GM21723 (cell line): ENCODE measurements at regions not wholly inside any gene's neighbourhood (a gene's known extent, or its start where the extent isn't known, plus 50 kb on each side); places are given as distances from the start of the nearest gene placed in this dataset.

Experiments used
- ATAC-seq: cut with Tn5 transposase; IDR thresholded peaks from one replicate; pipeline ENCODE4 v1.9.1; 2021; ENCODE audit warnings: mild to moderate bottlenecking, moderate library complexity; ENCODE audit not compliant: unreplicated experiment

DNA sequence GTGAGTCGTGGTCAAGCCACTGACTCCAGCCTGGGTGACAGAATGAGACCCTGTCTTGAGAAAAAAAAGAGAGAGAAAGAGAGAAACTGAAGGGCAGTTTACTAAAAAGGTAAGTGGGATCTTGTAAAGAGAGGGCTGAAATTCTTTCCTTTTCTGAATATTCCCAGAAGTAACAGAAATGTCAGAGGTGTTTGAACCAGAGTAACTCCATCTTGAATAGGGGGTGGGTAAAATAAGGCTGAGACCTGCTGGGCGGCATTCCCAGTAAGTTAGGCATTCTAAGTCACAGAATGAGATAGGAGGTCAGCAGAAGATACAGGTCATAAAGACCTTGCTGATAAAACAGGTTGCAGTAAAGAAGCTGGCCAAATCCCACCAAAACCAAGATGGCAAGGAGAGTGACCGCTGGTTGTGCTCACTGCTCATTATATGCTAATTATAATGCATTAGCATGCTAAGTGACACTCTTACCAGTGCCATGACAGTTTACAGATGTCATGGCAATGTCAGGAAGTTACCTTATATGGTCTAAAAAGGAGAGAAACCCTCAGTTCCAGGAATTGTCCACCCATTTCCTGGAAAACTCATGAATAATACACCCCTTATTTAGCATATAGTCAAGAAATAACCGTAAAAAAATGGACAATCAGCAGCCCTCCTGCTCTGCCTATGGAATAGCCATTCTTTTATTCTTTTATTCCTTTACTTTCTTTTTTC, 1334.3 kb upstream of the ZEB2 start:
- no peak for ATAC-seq

DNA sequence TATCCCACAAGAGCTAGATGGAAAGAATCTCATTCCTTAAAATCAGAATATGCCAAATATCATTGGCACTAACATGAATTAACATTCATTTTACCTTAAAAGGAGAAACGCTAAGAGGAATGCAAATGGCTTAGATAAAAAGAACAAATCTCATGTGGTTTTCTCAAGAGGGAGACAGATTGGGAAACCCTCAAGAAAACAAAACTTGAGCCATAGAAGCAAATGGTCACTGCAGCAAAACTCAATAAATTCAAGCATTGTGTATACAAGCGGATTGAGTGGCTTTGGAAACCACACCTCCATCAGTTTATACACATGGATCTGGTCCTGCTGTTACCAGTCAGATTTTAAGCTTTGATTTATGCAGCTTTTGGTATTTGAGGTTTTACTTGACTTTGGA, 1331.8 kb upstream of the ZEB2 start:
- ATAC-seq: no peak

DNA sequence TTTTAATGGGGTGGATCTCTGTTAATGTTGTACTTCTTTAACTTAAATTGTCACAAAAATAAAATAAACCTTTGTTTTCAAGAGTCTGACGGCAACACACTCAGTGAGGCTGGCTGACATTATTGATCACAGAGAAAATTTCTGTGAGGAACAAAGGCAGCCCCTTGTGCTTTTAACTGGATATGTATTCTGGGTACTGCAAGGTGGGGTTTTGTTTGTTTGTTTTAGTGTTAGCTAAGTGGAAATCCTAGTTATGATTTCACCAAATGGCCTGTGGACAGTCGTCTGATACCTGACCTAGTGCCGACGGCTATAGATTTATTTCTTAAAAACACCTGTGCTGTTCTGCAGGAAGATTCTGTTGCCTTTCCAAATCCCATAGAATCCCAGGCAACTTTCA, 1329.5 kb upstream of the ZEB2 start:
- no peak for ATAC-seq

DNA sequence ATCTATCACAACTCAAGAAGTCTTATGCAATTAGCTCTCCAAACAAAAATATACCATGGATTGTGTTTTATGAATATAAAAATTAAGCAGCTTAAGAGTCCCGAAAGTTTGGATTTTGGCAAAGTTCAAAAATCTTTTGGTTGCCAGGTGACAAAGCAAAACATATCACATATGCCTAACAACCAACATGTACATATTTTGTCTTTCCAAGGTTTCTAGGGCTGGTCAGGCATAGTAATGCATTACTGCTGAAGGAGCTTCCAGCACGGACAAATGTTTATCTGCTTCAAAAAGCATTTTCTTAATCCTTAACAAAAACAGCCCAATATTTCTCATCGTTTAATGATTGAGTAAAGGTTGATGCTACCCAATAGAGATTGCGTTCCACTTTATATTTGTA, 1327.1 kb upstream of the ZEB2 start:
- ATAC-seq: no peak

DNA sequence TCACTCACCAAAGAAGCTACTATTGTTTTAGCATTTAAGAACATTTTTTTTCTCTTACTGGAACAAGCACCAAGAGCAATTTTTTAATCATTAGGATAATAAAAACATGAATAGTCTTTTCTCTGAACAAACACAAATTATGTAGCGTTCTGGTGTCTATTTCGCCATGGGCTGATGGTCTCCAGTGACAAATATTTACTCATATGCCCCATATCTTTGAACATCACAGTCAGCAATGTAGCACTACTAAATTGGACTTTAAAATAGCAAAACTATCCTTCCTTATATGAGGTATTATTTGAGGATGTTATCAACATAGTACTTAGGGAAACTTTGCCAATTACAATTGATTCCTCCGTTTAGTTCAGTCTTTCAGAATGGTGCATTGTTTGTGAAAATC, 1326.0 kb upstream of the ZEB2 start:
- ATAC-seq: no peak

DNA sequence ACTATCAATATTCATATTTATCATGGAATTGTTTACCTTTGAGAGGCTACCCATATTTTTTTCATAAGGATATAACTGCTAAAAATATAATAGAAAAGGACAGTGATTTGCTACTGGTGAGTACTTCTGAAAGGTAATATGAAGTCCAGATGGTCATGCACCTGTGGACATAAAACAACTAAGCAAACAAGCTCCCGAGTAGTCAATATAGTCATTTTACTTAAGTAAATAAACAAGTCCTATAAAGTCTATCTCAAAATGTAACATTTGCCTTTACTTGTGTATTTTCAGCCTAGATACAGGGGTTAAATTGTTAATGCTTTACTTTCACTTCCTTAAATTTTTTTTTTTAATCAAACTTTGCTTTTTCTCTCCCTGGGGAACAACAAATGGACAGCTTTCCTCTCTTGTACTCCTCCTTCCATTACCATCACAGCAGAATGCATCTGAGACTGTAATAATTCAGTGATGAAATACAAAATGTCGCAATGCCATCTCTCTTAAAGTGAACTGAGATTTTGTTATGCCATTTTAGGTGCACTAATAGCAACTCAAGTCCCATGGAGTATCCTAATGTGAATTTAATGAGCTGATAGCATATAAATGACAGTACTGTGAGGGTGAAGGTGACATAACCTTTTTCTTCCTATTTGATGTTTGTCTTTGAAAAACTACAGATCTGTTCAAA, 1325.4 kb upstream of the ZEB2 start:
- ATAC-seq: no peak

DNA sequence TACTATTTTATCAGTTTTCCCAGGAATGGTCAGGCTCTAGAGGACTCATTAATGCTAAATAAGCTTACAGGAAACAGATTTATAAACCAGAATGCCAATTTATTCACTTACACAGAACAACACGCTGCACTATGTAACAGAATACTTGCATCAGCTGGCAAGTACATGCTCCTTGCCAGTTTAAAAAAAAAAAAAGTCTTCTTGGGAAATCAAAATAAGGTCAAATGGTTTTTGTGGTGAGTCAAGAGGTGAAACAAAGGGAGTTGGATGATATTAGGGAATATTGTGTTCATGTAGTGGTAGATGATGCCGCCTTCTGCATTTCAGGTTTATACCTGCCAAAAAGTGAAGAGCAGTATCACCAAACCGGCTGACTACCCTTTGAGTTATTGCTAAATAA, 1322.1 kb upstream of the ZEB2 start:
- no peak for ATAC-seq

DNA sequence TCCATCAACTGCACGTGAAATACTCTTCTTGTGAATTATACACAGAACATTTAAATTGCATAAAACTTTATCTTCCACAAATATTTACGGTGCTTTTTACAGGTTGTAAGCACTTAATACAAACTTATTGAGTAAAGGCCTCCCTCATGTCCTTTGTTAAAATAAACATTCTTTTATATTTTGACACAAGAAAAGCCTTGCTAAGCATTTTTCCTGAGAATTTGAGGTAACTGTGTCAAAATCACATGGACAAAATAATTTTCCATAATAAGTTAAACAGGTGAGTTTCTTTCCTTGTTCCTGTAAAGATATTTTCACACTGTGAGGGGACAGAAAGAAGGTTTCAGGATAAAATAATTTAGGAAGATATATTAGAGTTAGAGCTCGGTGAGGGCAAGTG, 1317.1 kb upstream of the ZEB2 start:
- no peak for ATAC-seq

DNA sequence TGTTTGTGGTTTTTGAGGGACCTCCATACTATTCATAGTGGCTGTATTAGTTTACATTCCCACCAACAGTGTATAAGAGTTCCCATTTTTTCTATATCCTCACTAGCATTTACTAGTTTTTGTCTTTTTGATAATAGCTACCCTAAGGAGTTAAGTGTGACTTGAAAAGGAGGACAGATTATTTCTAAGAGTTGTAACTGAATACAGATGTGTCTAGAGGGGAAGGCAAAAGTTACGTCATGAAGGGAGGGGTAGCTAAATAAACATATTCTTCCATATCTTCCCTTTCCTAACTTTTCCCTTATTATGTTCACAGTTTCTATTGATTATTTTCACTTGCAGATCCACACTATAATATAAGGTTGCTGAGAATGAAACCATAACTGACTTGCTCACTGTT, 1315.7 kb upstream of the ZEB2 start:
- no peak for ATAC-seq

DNA sequence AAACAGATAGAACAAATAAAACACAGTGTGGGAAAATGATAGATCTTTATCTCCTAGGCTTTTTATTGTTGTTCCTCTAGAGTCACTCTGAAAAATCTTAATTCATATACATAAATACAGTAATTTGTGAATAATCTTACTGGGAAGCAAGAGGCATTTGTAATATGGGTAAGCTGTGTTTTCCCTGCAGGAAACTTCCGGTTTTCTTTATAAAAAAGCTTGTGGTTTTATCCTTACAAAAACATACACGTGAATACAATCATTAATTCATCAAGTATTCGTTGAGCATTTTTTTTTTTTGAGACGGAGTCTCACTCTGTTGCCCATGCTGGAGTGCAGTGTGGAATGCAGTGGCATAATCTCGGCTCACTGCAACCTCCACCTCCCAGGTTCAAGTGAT, 1312.8 kb upstream of the ZEB2 start:
- no peak for ATAC-seq

DNA sequence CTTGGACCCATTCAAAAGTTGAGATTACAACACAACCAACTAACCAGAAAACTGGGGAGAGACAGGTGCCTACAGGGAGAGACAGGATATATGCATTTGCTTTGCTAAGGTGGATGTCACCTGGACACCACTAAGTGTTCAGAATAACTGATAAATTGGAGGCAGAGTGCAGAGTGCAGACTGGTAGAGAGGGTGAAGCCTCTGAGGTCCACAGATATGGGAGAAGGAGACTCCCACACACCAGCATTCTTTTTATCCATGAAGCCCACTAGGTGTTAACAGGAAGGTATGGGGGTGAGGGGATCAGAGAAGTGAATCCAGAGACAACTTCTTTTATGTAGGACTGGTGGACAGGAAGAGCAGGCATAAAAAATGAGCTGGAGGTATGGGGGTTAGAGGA, 1310.0 kb upstream of the ZEB2 start:
- ATAC-seq: no peak

DNA sequence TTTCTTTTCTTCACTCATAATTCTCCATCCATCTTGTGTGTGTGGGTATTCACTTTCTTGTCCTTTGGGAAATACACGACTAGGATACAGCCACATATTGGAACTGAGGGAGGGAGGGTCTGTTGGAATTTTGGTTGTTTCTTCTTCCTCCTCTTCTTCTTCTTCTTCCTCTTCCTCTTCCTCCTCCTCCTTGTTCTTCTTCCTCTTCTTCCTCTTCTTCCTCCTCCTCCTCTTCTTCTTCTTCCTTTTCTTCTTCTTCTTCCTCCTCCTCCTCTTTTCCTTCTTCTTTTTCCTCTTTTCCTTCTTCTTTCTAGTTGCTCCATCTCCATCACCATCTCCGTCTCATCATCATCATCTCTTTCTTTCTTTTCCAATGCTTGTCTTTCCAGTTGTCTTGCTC, 1307.3 kb upstream of the ZEB2 start:
- no peak for ATAC-seq

DNA sequence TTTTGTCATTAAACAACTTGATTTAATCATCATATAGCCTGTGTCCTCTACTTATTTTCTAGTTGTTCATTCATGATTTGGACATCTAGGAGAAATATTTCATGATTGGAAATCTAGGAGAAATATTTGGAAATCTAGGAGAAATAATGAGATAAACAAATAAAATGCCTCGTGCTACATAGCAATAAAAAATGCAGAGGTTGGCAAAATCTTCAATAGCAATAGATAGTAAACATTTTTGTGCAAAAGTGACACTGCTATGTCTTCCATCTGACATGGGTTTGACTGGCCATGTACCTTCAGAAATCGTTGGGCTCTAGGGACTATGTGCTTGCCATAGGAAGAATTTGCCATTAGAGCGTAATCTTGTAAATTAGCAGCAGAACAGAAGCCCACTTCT, 1304.5 kb upstream of the ZEB2 start:
- ATAC-seq: no peak

DNA sequence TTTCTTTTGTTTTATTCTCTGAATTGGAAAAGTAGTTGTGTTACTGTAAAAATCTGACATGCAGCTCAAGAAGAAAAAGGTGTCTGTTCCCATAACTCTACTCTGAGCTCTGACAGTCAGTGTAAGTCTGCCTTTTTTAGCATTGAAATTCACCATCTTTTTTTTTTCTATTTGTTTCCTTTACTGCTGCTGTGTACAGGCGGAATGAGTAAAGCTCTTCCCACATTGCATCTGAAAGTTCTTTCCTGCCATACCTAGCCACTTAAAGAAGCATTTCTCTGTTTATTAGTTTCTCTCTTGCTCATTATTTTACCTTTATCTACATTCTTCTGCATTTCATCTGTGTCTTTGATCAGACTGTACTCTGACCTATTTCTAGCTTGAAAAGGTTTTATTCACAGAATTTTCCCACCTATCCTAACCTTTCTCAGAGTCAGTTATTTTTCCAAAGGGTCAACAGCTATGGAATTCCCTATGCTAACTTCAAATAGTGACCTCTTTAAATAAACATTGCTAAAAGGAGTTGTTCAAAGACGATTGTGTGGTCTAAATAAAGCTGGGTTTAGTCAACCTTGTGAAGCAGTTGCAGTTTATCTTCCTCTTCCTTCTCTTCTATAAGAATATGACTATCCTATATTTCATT, 1303.1 kb upstream of the ZEB2 start:
- ATAC-seq: no peak

DNA sequence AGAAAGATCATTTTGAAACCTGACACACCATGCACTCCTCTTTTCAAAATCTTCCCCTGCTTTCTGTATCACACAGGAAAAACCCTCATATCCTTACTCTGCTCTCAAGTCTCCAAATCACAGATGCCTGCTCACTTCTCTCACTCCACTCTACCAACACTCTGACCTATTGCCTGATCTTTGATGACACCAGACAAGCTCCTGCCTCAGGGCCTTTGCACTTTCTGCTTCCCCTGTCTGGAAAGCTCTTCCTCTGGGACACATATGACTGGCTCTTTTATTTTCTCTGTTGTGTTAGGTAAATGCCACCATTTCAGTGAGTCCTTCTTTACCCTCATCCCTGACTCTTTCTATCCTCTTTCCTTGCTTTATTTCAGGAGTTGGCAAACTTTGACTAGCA, 1300.7 kb upstream of the ZEB2 start:
- no peak for ATAC-seq

DNA sequence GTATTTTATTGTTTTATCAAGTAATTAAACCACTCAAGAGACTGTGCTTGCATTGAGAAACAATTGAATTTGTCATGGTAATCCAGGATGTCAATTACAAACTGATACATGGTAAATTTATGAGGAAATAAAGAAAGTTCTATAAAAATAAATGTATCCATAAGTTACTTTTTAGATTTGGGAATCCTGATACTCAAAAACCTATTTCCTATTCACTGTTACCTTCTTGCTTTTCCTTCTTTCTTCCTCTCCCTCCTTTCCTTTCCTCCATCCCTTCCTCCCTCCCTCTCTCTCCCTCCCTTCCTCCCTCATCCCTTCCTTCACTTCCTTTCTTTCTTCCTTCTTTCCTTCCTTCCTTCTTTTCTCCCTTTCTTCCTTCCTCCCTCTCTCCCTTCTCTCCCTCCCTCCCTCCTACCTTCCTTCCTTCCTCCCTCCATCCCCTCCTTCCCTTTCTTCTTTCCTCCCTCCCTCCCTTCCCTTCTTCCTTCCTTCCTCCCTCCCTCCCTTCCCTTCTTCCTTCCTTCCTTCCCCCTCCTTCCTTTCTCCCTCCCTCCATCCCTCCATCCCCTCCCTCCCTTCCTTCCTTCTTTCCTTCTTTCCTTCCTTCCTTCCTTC, 1299.1 kb upstream of the ZEB2 start:
- ATAC-seq: no peak

DNA sequence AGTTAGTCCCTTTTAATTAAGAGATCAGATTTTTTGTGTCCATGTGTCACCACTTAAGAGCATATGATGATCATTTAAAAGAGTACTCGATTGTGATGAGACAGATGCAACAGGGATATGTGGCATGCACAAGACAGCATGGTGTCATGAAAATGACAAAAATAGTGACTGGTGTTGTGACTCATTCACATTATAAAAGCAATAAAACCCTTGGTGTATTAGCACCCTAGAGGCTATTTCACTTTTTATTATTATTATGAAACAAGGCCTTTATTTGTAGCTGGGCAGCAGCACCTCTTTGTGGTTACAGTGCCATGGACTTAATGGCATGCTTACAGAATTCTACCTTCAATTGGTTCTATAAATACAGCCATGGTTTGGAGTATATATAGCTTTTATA, 1296.0 kb upstream of the ZEB2 start:
- ATAC-seq: no peak

DNA sequence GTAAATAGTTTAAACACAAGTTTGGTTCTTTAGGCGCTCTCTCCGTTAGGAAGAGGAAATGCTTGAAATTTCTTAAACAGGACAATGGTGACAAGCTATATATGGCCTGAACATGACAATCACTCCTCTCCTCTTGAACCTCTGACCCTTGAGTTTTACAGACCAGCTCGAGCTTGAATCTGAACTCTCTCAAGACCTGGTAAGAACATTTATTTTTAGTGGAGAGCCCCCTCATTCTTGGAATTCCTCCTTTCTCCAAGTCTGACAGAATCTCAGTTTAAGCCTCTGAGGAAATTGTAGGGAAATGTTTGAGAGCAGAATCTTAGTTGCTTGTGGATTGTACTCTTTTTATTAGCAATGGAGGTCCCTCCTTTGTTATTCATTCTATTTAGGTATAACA, 1293.6 kb upstream of the ZEB2 start:
- ATAC-seq: no peak

DNA sequence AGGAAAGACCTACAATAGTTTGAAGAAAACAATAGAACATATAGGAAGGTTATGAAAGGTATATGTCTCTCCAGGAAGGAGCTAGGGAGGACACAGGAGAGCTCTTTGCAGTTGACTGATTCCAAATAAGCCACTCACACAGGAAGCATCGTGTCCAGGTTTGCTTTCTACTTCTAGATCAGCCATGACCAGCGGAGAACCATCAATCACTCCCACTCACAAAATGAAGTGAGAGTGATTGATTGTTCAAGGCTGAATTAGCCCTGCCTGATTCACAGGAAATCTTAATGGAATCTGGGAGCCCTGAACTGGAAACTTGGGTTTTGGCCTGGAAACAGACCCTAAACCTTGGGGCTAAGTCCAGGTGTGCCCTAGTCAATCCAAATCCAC, 1292.2 kb upstream of the ZEB2 start:
- no peak for ATAC-seq

DNA sequence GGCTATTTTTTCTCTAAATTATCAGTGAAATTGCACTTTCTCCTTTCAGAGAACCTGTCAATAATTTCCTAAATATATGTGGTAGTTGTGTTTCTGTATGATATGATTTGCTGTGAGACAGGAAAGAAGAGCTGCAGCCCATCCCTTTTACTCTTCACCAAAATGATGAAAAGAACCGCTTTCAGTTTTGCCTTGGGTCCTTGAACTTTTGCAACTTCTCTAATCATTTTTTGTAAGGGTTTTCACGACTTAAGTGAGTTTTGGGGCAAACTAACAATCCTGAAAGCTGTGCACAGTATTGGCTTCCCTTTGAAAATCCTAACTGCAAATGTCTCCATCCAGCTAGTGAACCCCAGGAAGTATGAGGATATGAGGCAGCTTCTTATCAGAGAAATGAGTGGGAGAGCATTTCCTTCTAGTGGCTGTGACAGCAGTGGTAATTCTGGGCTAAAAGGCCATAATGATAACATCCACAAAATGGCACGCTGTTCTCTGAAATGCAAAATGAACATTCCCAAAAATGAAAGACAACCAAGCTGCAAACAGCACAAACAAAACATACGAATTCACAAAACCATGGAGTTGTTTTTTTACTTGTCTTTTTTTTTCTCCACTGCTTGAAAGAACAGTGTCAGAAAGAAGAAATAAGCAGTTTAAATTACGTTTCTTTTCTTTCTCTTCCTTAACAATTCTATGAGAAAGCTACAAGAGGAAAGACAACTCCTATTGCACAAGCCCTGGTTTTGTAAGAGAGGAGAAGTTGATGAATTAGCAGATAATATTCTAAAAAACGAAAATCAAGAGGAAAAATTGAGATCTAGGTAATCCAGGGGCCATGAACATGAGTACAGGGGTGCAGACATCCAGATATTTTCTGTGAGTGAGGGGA, 1291.6 kb upstream of the ZEB2 start:
- no peak for ATAC-seq

DNA sequence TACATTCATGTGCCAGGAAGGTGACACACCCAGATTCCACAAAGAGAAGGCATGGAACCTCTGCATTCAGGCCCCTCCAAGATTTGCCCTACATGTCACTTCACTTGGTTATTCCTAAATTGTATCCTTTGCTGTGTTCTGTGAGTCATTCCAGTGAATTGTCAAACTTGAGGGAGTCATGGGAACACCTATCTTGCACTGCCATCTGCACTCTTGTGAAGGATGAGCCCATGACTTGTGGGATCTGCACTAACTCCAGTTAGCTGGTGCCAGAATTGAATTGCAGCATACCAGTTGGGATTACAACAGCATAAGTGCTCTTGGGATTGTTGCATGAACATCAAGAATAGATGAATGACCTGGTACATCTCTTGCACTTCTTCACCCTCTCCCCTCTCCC, 1288.0 kb upstream of the ZEB2 start:
- no peak for ATAC-seq
